ENCODE measurements at regions not wholly inside any gene's neighbourhood (a gene's known extent, or its start where the extent isn't known, plus 50 kb on each side); places are given as distances from the start of the nearest gene placed in this dataset.
A peak's percentile ranks its signal among the peaks of the same experiment; 100 is the strongest.

GRCh38 chr10:7475046-7475911 lies 64.4 kb upstream of the SFMBT2 start:
- H3K27me3 Mint-ChIP-seq, result peaks cover 8% of the 10 kb centered on the region
- ChIA-PET CTCF (no interaction called here), POLR2A (no interaction called here)
- H3K4me3 Mint-ChIP-seq, result no peak overlapping the region
- peaks cover 3% of the 10 kb centered on the region for H3K36me3 Mint-ChIP-seq (ENCODE audit: low read depth)
- H3K27ac Mint-ChIP-seq, result no peak overlapping the region
- H3K9me3 Mint-ChIP-seq, result no peaks in the 10 kb centered on the region
- peaks cover 39% of the 10 kb centered on the region for H3K4me1 Mint-ChIP-seq
- DNase-seq, result no peak

- Mint-ChIP-seq H3K36me3 (ENCODE audit: low read depth) (no peaks in the 10 kb centered on the region), H3K9me3 (no peaks in the 10 kb centered on the region), H3K27ac (no peak overlapping the region), H3K4me1 (peaks cover 31% of the 10 kb centered on the region), H3K4me3 (no peak overlapping the region), H3K27me3 (peaks cover 10% of the 10 kb centered on the region)
- ChIA-PET POLR2A (no interaction called here), CTCF (no interaction called here)
- no peak for DNase-seq
Measured at GRCh38 chr10:7474388-7474787, 63.6 kb upstream of the SFMBT2 start.

- no peaks in the 10 kb centered on the region for H3K9me3 Mint-ChIP-seq
- no peaks in the 10 kb centered on the region for H3K36me3 Mint-ChIP-seq (ENCODE audit: low read depth)
- CTCF ChIA-PET, result no interaction called here
- DNase-seq, result no peak
- POLR2A ChIA-PET, result interaction anchor here (0.6 kb wide), 1 partner anchor 14 kb away, joined by 3 read pairs; no protein-coding TSS in a partner anchor
- no peak overlapping the region for H3K27ac Mint-ChIP-seq
- no peak overlapping the region for H3K4me3 Mint-ChIP-seq
- H3K4me1 Mint-ChIP-seq, result peaks cover 23% of the 10 kb centered on the region
- peaks cover 12% of the 10 kb centered on the region for H3K27me3 Mint-ChIP-seq
Measured at GRCh38 chr10:7473474-7473873, 62.6 kb upstream of the SFMBT2 start.

- no peak for DNase-seq
- no peaks in the 10 kb centered on the region for H3K9me3 Mint-ChIP-seq
- POLR2A ChIA-PET, result interaction anchor here (1.2 kb wide), 1 partner anchor 22 kb away, joined by 3 read pairs; no protein-coding TSS in a partner anchor
- H3K4me1 Mint-ChIP-seq, result peaks cover 22% of the 10 kb centered on the region
- H3K4me3 Mint-ChIP-seq, result peak overlapping the region; percentile 44
- CTCF ChIA-PET, result no interaction called here
- no peaks in the 10 kb centered on the region for H3K36me3 Mint-ChIP-seq (ENCODE audit: low read depth)
- H3K27ac Mint-ChIP-seq, result no peak overlapping the region
- peaks cover 12% of the 10 kb centered on the region for H3K27me3 Mint-ChIP-seq
Measured at GRCh38 chr10:7471720-7472367, 61.0 kb upstream of the SFMBT2 start.

- DNase-seq, result no peak
- H3K9me3 Mint-ChIP-seq, result no peaks in the 10 kb centered on the region
- no peaks in the 10 kb centered on the region for H3K36me3 Mint-ChIP-seq (ENCODE audit: low read depth)
- ChIA-PET POLR2A (no interaction called here), CTCF (no interaction called here)
- H3K27ac Mint-ChIP-seq, result no peak overlapping the region
- H3K27me3 Mint-ChIP-seq, result peaks cover 16% of the 10 kb centered on the region
- H3K4me3 Mint-ChIP-seq, result no peak overlapping the region
- peaks cover 22% of the 10 kb centered on the region for H3K4me1 Mint-ChIP-seq
Measured at GRCh38 chr10:7470371-7470770, 59.5 kb upstream of the SFMBT2 start.

- CTCF ChIA-PET, result no interaction called here
- no peak overlapping the region for H3K27ac Mint-ChIP-seq
Measured at GRCh38 chr10:7467031-7467667, 56.3 kb upstream of the SFMBT2 start.

GRCh38 chr10:7464691-7465090 lies 53.9 kb upstream of the SFMBT2 start:
- Mint-ChIP-seq H3K9me3 (no peaks in the 10 kb centered on the region), H3K27ac (no peak overlapping the region), H3K27me3 (peaks cover 9% of the 10 kb centered on the region), H3K36me3 (ENCODE audit: low read depth) (no peaks in the 10 kb centered on the region), H3K4me1 (no peaks in the 10 kb centered on the region), H3K4me3 (no peak overlapping the region)
- POLR2A ChIA-PET, result no interaction called here
- CTCF ChIA-PET, result no interaction called here
- no peak for DNase-seq

More at GRCh38 chr10:7467031-7467667, 56.3 kb upstream of the SFMBT2 start:
- POLR2A ChIA-PET, result no interaction called here
- H3K27me3 Mint-ChIP-seq, result peaks cover 18% of the 10 kb centered on the region
- H3K36me3 Mint-ChIP-seq (ENCODE audit: low read depth), result no peaks in the 10 kb centered on the region
- DNase-seq, result no peak
- no peak overlapping the region for H3K4me3 Mint-ChIP-seq
- H3K9me3 Mint-ChIP-seq, result no peaks in the 10 kb centered on the region
- peaks cover 15% of the 10 kb centered on the region for H3K4me1 Mint-ChIP-seq

All from activated CD4-positive, alpha-beta memory T cell treated with anti-CD3 and anti-CD28 coated beads, Interleukin-2, amount 10 ng/mL, durations not matched to agents 7 days and 5 days (primary cell).